K562 (cell line): ENCODE measurements at regions not wholly inside any gene's neighbourhood (a gene's known extent, or its start where the extent isn't known, plus 50 kb on each side); places are given as distances from the start of the nearest gene placed in this dataset.

Source experiments
- ATAC-seq: fragments of 200-7000 bp; cut with Tn5 transposase; 3 replicates; pipeline ENCODE4 v1.9.1; 2020; ENCODE audit warnings: moderate library complexity
- BruUV-seq: library from RNA; stranded (reverse); fragments of 400-500 nt; replicated peaks from 2 replicates; lab custom pipeline; 2021; lab: Mats Ljungman, UMichigan
- CTCF ChIA-PET: fragments of 300-600 bp; formaldehyde crosslinking; extraction: SDS; loops from one replicate; lab custom pipeline; 2021; ENCODE audit warnings: low intra/inter-chr PET ratio; lab: Yijun Ruan, JAX
- POLR2A ChIA-PET: fragments of 300-600, 350-650 bp; sonication (Branson Sonifier 250); formaldehyde crosslinking; extraction: SDS; loops from one replicate; lab custom pipeline; 2021; ENCODE audit warnings: antibody characterized with exemption, inconsistent platforms; lab: Yijun Ruan, JAX
- DNase-seq, 4 experiments: peaks; one replicate each; pipeline versions ENCODE4 v3.0.0 to v3.0.0-alpha.2; 2011 to 2018; ENCODE audit warnings: low spot score in 3 of 4, mixed read lengths in 3 of 4; ENCODE audit errors: extremely low read depth in 1 of 4
- FAIRE-seq: peaks from 2 replicates; lab custom pipeline; 2011; peaks lifted over from hg19 to GRCh38; lab: Jason Lieb, UNC
- H2AFZ ChIP-seq: 2 replicates; pipeline ENCODE4 v1.6.0; 2011; ENCODE audit warnings: low read depth, low read length, control low read depth, inconsistent platforms
- H3K27ac ChIP-seq: fragments of 200-600 bp; 3 replicates; pipeline ENCODE4 v1.8.0; 2011; ENCODE audit warnings: low read depth, mild to moderate bottlenecking, control low read depth, inconsistent platforms, low read length, moderate library complexity, mixed read lengths; ENCODE audit errors: extremely low read depth
- H3K27me3 ChIP-seq, 2 experiments: fragments of 300-600 bp in 1 of 2; 2 replicates in 1 of 2; 3 replicates in 1 of 2; pipeline versions ENCODE4 v1.6.0 to v1.8.0; 2011; ENCODE audit warnings: inconsistent platforms in 2 of 2, low read length in 2 of 2, mild to moderate bottlenecking in 1 of 2, mixed read lengths in 1 of 2, moderate library complexity in 1 of 2; ENCODE audit not compliant: control insufficient read depth in 2 of 2, insufficient read depth in 2 of 2
- H3K36me3 ChIP-seq: fragments of 300-600 bp; 3 replicates; pipeline ENCODE4 v1.8.0; 2011; ENCODE audit warnings: mild to moderate bottlenecking, low read length, inconsistent platforms; ENCODE audit not compliant: control insufficient read depth, insufficient read depth
- H3K4me1 ChIP-seq, 2 experiments: fragments of 200-600 bp in 1 of 2; replicated peaks in 1 of 2; 2 replicates in 1 of 2; 3 replicates in 1 of 2; pipeline versions ENCODE4 v1.5.1 to v1.8.0; 2011; ENCODE audit warnings: inconsistent platforms in 2 of 2, low read length in 2 of 2, mild to moderate bottlenecking in 1 of 2, mixed read lengths in 1 of 2, moderate library complexity in 1 of 2; ENCODE audit not compliant: control insufficient read depth in 2 of 2, insufficient read depth in 2 of 2
- H3K4me2 ChIP-seq: 2 replicates; pipeline ENCODE4 v1.6.1; 2011; ENCODE audit warnings: low read length, control low read depth, inconsistent platforms, mixed read lengths; ENCODE audit not compliant: insufficient read depth
- H3K4me3 ChIP-seq: fragments of 200-600 bp; sonication (generic), shearing (Covaris generic); 2 replicates; pipeline ENCODE4 v1.5.1; 2016; ENCODE audit warnings: control low read depth, inconsistent platforms
- H3K79me2 ChIP-seq: fragments of 200-600 bp; 3 replicates; pipeline ENCODE4 v1.8.0; 2011; ENCODE audit warnings: low read length, inconsistent platforms; ENCODE audit not compliant: control insufficient read depth, insufficient read depth
- H3K9ac ChIP-seq, 2 experiments: 2 replicates each; pipeline versions ENCODE4 v1.6.0 to v1.6.1; 2011; ENCODE audit warnings: low read depth in 2 of 2, low read length in 2 of 2, control low read depth in 1 of 2, inconsistent platforms in 1 of 2, mild to moderate bottlenecking in 1 of 2, mixed read lengths in 1 of 2; ENCODE audit not compliant: insufficient read depth in 1 of 2
- H3K9me1 ChIP-seq: one replicate; pipeline ENCODE4 v1.6.0; 2011; ENCODE audit warnings: inconsistent platforms, mild to moderate bottlenecking, low read length, moderate library complexity; ENCODE audit not compliant: control insufficient read depth, insufficient read depth
- H3K9me3 ChIP-seq: replicated peaks from 2 replicates; pipeline ENCODE4 v1.5.1; 2011; ENCODE audit warnings: low read depth, low read length, inconsistent platforms; ENCODE audit not compliant: control insufficient read depth, insufficient read depth
- H4K20me1 ChIP-seq: replicated peaks from 2 replicates; pipeline ENCODE4 v1.6.1; 2011; ENCODE audit warnings: low read length, inconsistent platforms, mixed read lengths; ENCODE audit not compliant: control insufficient read depth, insufficient read depth
- PPARD ChIP-seq: fragments of 250-450 bp; sonication (Bioruptor Pico); IDR thresholded peaks from 2 replicates; pipeline ENCODE4 v1.8.0; 2022; ENCODE audit warnings: inconsistent platforms, mild to moderate bottlenecking, moderate library complexity
- RAD21 ChIP-seq, 2 experiments: fragments of 250-450 bp in 1 of 2; fragments of 450-650 bp in 1 of 2; sonication (Bioruptor Pico) in 1 of 2; formaldehyde crosslinking in 1 of 2; IDR thresholded peaks in 1 of 2; conservative IDR thresholded peaks in 1 of 2; 2 replicates each; pipeline versions ENCODE4 v1.4.0 to v1.8.0; 2020 to 2022; ENCODE audit warnings: mild to moderate bottlenecking in 2 of 2, moderate library complexity in 1 of 2
- REST ChIP-seq, 2 experiments: fragments of 450-650 bp; formaldehyde crosslinking in 1 of 2; IDR thresholded peaks; 2 replicates each; pipeline versions ENCODE4 v1.4.0 to v1.6.1; 2014 to 2020; ENCODE audit warnings: mild to moderate bottlenecking in 2 of 2, borderline replicate concordance in 1 of 2, low read depth in 1 of 2
- SMC3 ChIP-seq: conservative IDR thresholded peaks from 2 replicates; pipeline ENCODE4 v1.6.1; 2011; ENCODE audit warnings: low read depth, low read length, improper control_type of control experiment; ENCODE audit not compliant: insufficient read depth
- ZKSCAN1 ChIP-seq: fragments of 150-350 bp; IDR thresholded peaks from 2 replicates; pipeline ENCODE4 v1.6.1; 2016; ENCODE audit warnings: low read depth, low read length
- WGBS: fragments of 100-300 bp; shearing (Covaris generic); methylation state at CpG from one replicate; pipeline ENCODE4 v1.1.6; 2016; ENCODE audit warnings: low coverage, mixed read lengths; ENCODE audit not compliant: insufficient coverage; ENCODE audit errors: missing lambda C conversion rate; 5-methylcytosine and 5-hydroxymethylcytosine counted together
- in situ Hi-C: fragments of 300-500 bp; cut with MboI; formaldehyde crosslinking; loops from 4 replicates; pipeline ENCODE4 v1.15.0; 2018; ENCODE audit warnings: inconsistent platforms, mixed read lengths
- intact Hi-C: fragments of 100-400 bp; cut with micrococcal nuclease; formaldehyde crosslinking; loops from 2 replicates; pipeline ENCODE4 v1.14.2; 2022
- TF ChIP-seq, protein P1 (sequence below): fragments of 250-450 bp; sonication (Bioruptor Pico); IDR thresholded peaks from 2 replicates; pipeline ENCODE4 v1.6.1; 2021; ENCODE audit warnings: mild to moderate bottlenecking
- TF ChIP-seq, protein P2 (sequence below), 3 experiments: IDR thresholded peaks in 2 of 3; conservative IDR thresholded peaks in 1 of 3; 2 replicates each; pipeline ENCODE4 v1.5.1; 2011 to 2012; ENCODE audit warnings: low read length in 3 of 3, mild to moderate bottlenecking in 3 of 3, control low read depth in 2 of 3, improper control_type of control experiment in 1 of 3, inconsistent platforms in 1 of 3, low read depth in 1 of 3, mixed read lengths in 1 of 3, moderate library complexity in 1 of 3; ENCODE audit not compliant: insufficient read depth in 2 of 3
- TF ChIP-seq, protein P3 (sequence below): sonication (generic); formaldehyde crosslinking; IDR thresholded peaks from 2 replicates; pipeline ENCODE4 v1.8.0; 2023; ENCODE audit warnings: mild to moderate bottlenecking, missing genetic modification reagents

DNA sequence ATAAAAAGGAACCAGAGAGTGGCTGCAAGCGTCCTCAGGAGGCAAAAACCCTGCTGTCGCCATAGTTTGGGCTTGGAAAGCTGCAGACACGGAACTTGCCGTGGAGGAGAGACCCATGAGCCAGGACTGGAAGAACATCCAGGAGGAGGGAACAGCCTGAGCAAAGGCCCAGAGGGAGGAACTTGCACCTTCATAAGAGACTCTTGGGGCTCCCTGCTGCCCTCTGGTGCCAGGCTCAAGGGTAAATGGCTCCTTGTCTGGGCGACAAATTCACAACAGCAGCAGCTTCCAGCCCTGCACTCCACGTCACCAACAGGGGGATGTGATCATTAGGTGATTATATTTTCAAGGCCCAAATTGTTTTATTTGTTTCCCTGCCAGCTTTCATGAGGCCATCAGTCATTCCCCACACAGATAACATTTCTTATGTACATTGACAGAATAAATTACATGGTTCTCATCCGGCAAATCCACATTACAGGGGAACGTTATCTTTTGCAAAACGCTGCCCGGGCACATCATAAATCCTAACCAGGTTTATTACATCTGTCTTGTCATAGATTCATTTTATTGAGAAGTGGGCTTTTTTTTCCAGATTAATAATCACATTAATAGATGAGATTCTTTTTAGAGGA is 143.0 kb upstream of the GRIK3 start:
- in situ Hi-C loops: no loop called here
- ChIA-PET POLR2A (no interaction called here), CTCF (interaction anchor here (0.7 kb wide), 1 partner anchor 15 kb away, joined by 3 read pairs; no protein-coding TSS in a partner anchor)
- Histone ChIP-seq H3K79me2 (no peaks in the 10 kb centered on the region), H3K27ac (no peak overlapping the region), H3K9me3 (no peaks in the 10 kb centered on the region), H3K27me3 (no peaks in the 10 kb centered on the region), H4K20me1 (peaks cover 6% of the 10 kb centered on the region; the same call in 1 of the 2 replicates), H2AFZ (no peak overlapping the region), H3K9ac (no peak overlapping the region), H3K4me1 (peaks cover 0 to 3% of the 10 kb centered on the region in 2 experiments; a peak in 2 of 5 replicates), H3K4me2 (no peak overlapping the region), H3K4me3 (no peak overlapping the region), H3K36me3 (no peaks in the 10 kb centered on the region), H3K9me1 (no peaks in the 10 kb centered on the region)
- no TSS peak for BruUV-seq
- peak; percentile 30 to 50 (median 45) for DNase-seq
- intact Hi-C loops: no loop called here
- FAIRE-seq: peak; percentile 74
- WGBS: 2% methylated on average over 10 of the region's 10 CpGs
- peak; percentile 73 for ATAC-seq
- TF ChIP-seq PPARD (CRISPR knock-in tag): no peak
- TF ChIP-seq, protein P1, sequence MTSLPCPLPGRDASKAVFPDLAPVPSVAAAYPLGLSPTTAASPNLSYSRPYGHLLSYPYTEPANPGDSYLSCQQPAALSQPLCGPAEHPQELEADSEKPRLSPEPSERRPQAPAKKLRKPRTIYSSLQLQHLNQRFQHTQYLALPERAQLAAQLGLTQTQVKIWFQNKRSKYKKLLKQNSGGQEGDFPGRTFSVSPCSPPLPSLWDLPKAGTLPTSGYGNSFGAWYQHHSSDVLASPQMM (CRISPR knock-in tag): no peak
- peak; percentile 40; the same call in 1 of the 2 replicates for TF ChIP-seq REST (IDR thresholded peaks at IDR 0.05; ENCODE audit: borderline replicate concordance)
- no peak for TF ChIP-seq REST (CRISPR knock-in tag; IDR thresholded peaks at IDR 0.05; ENCODE audit: low read depth)
- peak; percentile 38; the same call in 1 of the 2 replicates for TF ChIP-seq SMC3
- peak in 1 of 2 experiments; percentile 53; a peak in 2 of 4 replicates for TF ChIP-seq RAD21 (CRISPR knock-in tag; conservative IDR thresholded peaks at IDR 0.05 in 1 of 2, IDR thresholded peaks at IDR 0.05 in 1 of 2)
- TF ChIP-seq ZKSCAN1: no peak
- TF ChIP-seq, protein P2, sequence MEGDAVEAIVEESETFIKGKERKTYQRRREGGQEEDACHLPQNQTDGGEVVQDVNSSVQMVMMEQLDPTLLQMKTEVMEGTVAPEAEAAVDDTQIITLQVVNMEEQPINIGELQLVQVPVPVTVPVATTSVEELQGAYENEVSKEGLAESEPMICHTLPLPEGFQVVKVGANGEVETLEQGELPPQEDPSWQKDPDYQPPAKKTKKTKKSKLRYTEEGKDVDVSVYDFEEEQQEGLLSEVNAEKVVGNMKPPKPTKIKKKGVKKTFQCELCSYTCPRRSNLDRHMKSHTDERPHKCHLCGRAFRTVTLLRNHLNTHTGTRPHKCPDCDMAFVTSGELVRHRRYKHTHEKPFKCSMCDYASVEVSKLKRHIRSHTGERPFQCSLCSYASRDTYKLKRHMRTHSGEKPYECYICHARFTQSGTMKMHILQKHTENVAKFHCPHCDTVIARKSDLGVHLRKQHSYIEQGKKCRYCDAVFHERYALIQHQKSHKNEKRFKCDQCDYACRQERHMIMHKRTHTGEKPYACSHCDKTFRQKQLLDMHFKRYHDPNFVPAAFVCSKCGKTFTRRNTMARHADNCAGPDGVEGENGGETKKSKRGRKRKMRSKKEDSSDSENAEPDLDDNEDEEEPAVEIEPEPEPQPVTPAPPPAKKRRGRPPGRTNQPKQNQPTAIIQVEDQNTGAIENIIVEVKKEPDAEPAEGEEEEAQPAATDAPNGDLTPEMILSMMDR (IDR thresholded peaks at IDR 0.05 in 2 of 3, conservative IDR thresholded peaks at IDR 0.05 in 1 of 3; ENCODE audit: insufficient read depth in 2 of 3, low read depth in 1 of 3, low read length in 3 of 3): peak; percentile 62 to 67 (median 63)
- TF ChIP-seq, protein P3, sequence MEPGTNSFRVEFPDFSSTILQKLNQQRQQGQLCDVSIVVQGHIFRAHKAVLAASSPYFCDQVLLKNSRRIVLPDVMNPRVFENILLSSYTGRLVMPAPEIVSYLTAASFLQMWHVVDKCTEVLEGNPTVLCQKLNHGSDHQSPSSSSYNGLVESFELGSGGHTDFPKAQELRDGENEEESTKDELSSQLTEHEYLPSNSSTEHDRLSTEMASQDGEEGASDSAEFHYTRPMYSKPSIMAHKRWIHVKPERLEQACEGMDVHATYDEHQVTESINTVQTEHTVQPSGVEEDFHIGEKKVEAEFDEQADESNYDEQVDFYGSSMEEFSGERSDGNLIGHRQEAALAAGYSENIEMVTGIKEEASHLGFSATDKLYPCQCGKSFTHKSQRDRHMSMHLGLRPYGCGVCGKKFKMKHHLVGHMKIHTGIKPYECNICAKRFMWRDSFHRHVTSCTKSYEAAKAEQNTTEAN (CRISPR knock-in tag): no peak
